Fibroblast of the aortic adventitia (primary cell): ENCODE measurements at regions not wholly inside any gene's neighbourhood (a gene's known extent, or its start where the extent isn't known, plus 50 kb on each side); places are given as distances from the start of the nearest gene placed in this dataset.

ENCODE experiments used
- DNase-seq: peaks from one replicate; pipeline ENCODE4 v3.0.0-alpha.2; 2010; ENCODE audit warnings: low read depth
- H3K4me3 ChIP-seq: 2 replicates; pipeline ENCODE4 v1.5.1; 2011; ENCODE audit warnings: low read depth, mild to moderate bottlenecking, control low read depth, low read length, moderate library complexity
- CTCF ChIP-seq: IDR thresholded peaks from 2 replicates; pipeline ENCODE4 v1.5.1; 2011; ENCODE audit warnings: mild to moderate bottlenecking, low read length, control low read depth, inconsistent platforms; ENCODE audit not compliant: insufficient read depth

GRCh38 chr15:60072826-60073465 lies 68.8 kb downstream of the FOXB1 start:
- peak; percentile 38 for DNase-seq
- H3K4me3 ChIP-seq: no peak overlapping the region
- TF ChIP-seq CTCF: no peak

- no peak for TF ChIP-seq CTCF
- no peak overlapping the region for H3K4me3 ChIP-seq
- no peak for DNase-seq
These were observed 69.3 kb downstream of the FOXB1 start for GRCh38 chr15:60073466-60073840.

- no peak for TF ChIP-seq CTCF
- no peak overlapping the region for H3K4me3 ChIP-seq
- peak; percentile 49 for DNase-seq
These were observed 70.2 kb downstream of the FOXB1 start for GRCh38 chr15:60074181-60074885.

GRCh38 chr15:60076045-60076444 lies 71.9 kb downstream of the FOXB1 start:
- DNase-seq: no peak
- H3K4me3 ChIP-seq: no peak overlapping the region
- TF ChIP-seq CTCF: no peak

GRCh38 chr15:60076582-60077276 lies 72.6 kb downstream of the FOXB1 start:
- no peak overlapping the region for H3K4me3 ChIP-seq
- TF ChIP-seq CTCF: no peak
- DNase-seq: no peak

GRCh38 chr15:60077581-60078359 lies 73.7 kb downstream of the FOXB1 start:
- no peak for DNase-seq
- H3K4me3 ChIP-seq: no peak overlapping the region
- no peak for TF ChIP-seq CTCF
